MCF 10A (cell line): ENCODE measurements at regions not wholly inside any gene's neighbourhood (a gene's known extent, or its start where the extent isn't known, plus 50 kb on each side); places are given as distances from the start of the nearest gene placed in this dataset.

ENCODE experiments used
- BruUV-seq: library from RNA; stranded (reverse); fragments of 400-500 nt; replicated peaks from 2 replicates; lab custom pipeline; 2021; lab: Mats Ljungman, UMichigan
- CTCF ChIA-PET: fragments of 300-600 bp; sonication (Branson Sonifier 250); formaldehyde crosslinking; extraction: SDS; loops from one replicate; lab custom pipeline; 2021; ENCODE audit warnings: antibody characterized with exemption, inconsistent platforms; lab: Yijun Ruan, JAX
- POLR2A ChIA-PET: fragments of 300-600, 350-650 bp; sonication (Branson Sonifier 250); formaldehyde crosslinking; extraction: SDS; loops from one replicate; lab custom pipeline; 2020; ENCODE audit warnings: antibody characterized with exemption, inconsistent platforms; lab: Yijun Ruan, JAX
- DNase-seq: peaks from one replicate; pipeline ENCODE4 v3.0.0-alpha.2; 2018; ENCODE audit not compliant: unreplicated experiment
- H3K27ac Mint-ChIP-seq: one replicate; pipeline ENCODE4 v1.8.0; 2022; ENCODE audit warnings: mild to moderate bottlenecking, low read depth, mixed read lengths; ENCODE audit not compliant: unreplicated experiment
- H3K27me3 Mint-ChIP-seq: one replicate; pipeline ENCODE4 v1.8.0; 2022; ENCODE audit warnings: mixed read lengths; ENCODE audit not compliant: insufficient read depth, unreplicated experiment
- H3K36me3 Mint-ChIP-seq: one replicate; pipeline ENCODE4 v1.8.0; 2022; ENCODE audit warnings: mild to moderate bottlenecking, moderate library complexity, mixed read lengths; ENCODE audit not compliant: insufficient read depth, unreplicated experiment
- H3K4me1 Mint-ChIP-seq: one replicate; pipeline ENCODE4 v1.8.0; 2022; ENCODE audit warnings: mixed read lengths; ENCODE audit not compliant: insufficient read depth, unreplicated experiment
- H3K4me3 Mint-ChIP-seq: one replicate; pipeline ENCODE4 v1.8.0; 2022; ENCODE audit warnings: mild to moderate bottlenecking, moderate library complexity, mixed read lengths; ENCODE audit not compliant: unreplicated experiment
- H3K9me3 Mint-ChIP-seq: one replicate; pipeline ENCODE4 v1.8.0; 2022; ENCODE audit warnings: mixed read lengths; ENCODE audit not compliant: unreplicated experiment
- intact Hi-C: fragments of 100-400 bp; cut with micrococcal nuclease; formaldehyde crosslinking; loops from 2 replicates; pipeline ENCODE4 v1.14.1; 2022
- TF ChIP-seq, protein P1 (sequence below): fragments of 200-600 bp; IDR thresholded peaks from one replicate; pipeline ENCODE4 v1.8.0; 2022; ENCODE audit warnings: antibody characterized with exemption, mild to moderate bottlenecking; ENCODE audit not compliant: unreplicated experiment

DNA sequence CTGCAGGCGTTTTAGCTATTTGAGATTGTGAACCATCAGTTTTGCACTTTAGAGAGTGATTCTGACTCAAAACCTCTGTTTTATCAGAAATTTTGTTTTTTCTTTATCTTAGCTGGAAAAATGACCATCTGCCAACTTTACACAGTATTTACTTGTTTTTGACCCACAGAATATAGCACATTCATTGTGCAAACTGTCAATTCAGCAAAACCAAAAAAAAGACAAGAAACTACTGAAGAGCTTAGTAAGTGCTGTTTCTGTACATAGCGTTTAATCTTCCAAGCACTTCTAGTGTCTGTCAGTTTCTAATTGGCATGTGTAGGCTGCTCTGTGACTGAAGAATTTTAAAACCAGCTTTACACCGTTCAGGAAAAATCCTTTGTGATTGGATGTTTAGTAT is 76.0 kb upstream of the VANGL1 start:
- no TSS peak for BruUV-seq
- H3K27ac Mint-ChIP-seq, result no peak overlapping the region
- H3K36me3 Mint-ChIP-seq, result peaks cover 6% of the 10 kb centered on the region
- H3K9me3 Mint-ChIP-seq, result peaks cover 16% of the 10 kb centered on the region
- H3K4me1 Mint-ChIP-seq, result no peaks in the 10 kb centered on the region
- CTCF ChIA-PET, result interaction anchor here (0.6 to 1.3 kb wide), 2 partner anchors 11 to 314 kb away, joined by 3 read pairs; no protein-coding TSS in a partner anchor
- POLR2A ChIA-PET, result interaction anchor here (0.6 kb wide), 1 partner anchor 44 kb away, joined by 3 read pairs; no protein-coding TSS in a partner anchor
- no peak for DNase-seq
- intact Hi-C loops, result no loop called here
- no peak overlapping the region for H3K4me3 Mint-ChIP-seq
- no peaks in the 10 kb centered on the region for H3K27me3 Mint-ChIP-seq
- TF ChIP-seq, protein P1, sequence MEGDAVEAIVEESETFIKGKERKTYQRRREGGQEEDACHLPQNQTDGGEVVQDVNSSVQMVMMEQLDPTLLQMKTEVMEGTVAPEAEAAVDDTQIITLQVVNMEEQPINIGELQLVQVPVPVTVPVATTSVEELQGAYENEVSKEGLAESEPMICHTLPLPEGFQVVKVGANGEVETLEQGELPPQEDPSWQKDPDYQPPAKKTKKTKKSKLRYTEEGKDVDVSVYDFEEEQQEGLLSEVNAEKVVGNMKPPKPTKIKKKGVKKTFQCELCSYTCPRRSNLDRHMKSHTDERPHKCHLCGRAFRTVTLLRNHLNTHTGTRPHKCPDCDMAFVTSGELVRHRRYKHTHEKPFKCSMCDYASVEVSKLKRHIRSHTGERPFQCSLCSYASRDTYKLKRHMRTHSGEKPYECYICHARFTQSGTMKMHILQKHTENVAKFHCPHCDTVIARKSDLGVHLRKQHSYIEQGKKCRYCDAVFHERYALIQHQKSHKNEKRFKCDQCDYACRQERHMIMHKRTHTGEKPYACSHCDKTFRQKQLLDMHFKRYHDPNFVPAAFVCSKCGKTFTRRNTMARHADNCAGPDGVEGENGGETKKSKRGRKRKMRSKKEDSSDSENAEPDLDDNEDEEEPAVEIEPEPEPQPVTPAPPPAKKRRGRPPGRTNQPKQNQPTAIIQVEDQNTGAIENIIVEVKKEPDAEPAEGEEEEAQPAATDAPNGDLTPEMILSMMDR, result no peak

DNA sequence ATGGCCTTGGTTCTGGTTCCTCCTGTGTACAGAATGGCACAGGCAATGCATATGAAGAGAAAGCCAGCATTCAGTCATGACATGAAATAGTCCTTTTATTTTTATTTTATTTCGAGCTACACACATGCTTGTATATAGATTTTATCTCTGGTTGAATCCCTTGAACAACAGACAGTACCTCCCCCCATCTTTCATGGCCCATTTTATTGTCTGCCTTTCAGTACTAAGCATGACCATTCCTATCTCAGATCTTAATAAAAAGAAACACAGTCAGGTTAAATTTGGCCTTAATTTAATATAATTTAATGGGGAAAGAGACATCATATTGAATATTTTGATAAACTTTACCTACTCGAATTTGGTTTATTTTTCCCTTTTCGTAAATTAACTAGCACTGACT is 76.4 kb upstream of the VANGL1 start:
- ChIA-PET POLR2A (no interaction called here), CTCF (interaction anchor here (1.3 kb wide), 1 partner anchor 11 kb away, joined by 3 read pairs; no protein-coding TSS in a partner anchor)
- Mint-ChIP-seq H3K4me1 (no peaks in the 10 kb centered on the region), H3K27ac (no peak overlapping the region), H3K9me3 (peaks cover 16% of the 10 kb centered on the region), H3K36me3 (peaks cover 6% of the 10 kb centered on the region), H3K27me3 (no peaks in the 10 kb centered on the region), H3K4me3 (no peak overlapping the region)
- no peak for DNase-seq
- intact Hi-C loops, result no loop called here
- BruUV-seq, result no TSS peak
- TF ChIP-seq, protein P1, result no peak

DNA sequence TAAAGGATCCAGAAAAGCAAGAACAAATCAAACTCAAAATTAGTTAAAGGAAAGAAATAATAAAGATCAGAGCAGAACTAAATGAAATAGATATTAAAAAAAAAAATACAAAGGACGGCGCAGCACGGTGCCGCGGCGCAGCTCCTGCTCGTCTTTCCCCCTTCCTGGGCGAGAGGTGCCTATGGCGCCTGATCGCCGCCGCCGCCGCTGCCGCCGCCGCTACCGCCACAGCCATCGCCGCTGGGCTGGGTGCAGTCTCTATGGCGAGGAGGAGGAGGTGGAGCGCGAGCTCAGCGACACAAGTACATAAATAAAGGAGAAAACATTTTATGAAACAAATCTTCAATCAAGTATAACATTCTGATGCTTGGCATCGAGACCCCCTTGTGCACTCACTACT is 77.6 kb upstream of the VANGL1 start:
- TF ChIP-seq, protein P1, result no peak
- DNase-seq, result no peak
- POLR2A ChIA-PET, result no interaction called here
- intact Hi-C loops, result no loop called here
- no peak overlapping the region for H3K4me3 Mint-ChIP-seq
- CTCF ChIA-PET, result interaction anchor here (1.5 kb wide), 1 partner anchor 32 kb away, joined by 8 read pairs; no protein-coding TSS in a partner anchor
- no peak overlapping the region for H3K27ac Mint-ChIP-seq
- H3K9me3 Mint-ChIP-seq, result peaks cover 16% of the 10 kb centered on the region
- H3K36me3 Mint-ChIP-seq, result peaks cover 6% of the 10 kb centered on the region
- H3K27me3 Mint-ChIP-seq, result no peaks in the 10 kb centered on the region
- no peaks in the 10 kb centered on the region for H3K4me1 Mint-ChIP-seq
- no TSS peak for BruUV-seq

DNA sequence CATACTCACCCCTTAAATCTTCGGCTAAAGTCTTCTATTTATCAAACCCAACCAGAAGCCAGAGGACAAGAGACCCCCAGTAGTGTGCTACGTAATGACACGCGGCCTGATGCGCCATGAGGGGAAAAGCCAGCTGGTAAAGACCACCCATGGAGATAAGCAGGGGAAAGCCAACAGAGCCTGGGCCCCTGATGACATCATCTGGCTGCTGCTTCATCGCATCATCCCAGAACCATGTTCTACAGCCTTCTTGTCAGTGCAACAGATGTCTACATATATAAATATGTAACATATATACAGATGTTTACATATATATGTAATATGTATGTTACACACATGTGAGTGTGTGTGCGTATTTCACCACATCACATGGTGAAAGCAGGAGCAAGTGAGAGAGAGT is 81.7 kb upstream of the VANGL1 start:
- no peak for DNase-seq
- ChIA-PET POLR2A (no interaction called here), CTCF (interaction anchor here (0.7 kb wide), 1 partner anchor 68 kb away, joined by 4 read pairs; no protein-coding TSS in a partner anchor)
- Mint-ChIP-seq H3K27me3 (no peaks in the 10 kb centered on the region), H3K36me3 (peaks cover 4% of the 10 kb centered on the region), H3K27ac (no peak overlapping the region), H3K4me3 (no peak overlapping the region), H3K4me1 (no peaks in the 10 kb centered on the region), H3K9me3 (no peaks in the 10 kb centered on the region)
- intact Hi-C loops, result no loop called here
- TF ChIP-seq, protein P1, result no peak
- no TSS peak for BruUV-seq
